Stimulated activated CD8-positive, alpha-beta memory T cell treated with anti-CD3 and anti-CD28 coated beads, Interleukin-15, amount 100 ng/mL, for 24 hours (primary cell): ENCODE measurements at regions not wholly inside any gene's neighbourhood (a gene's known extent, or its start where the extent isn't known, plus 50 kb on each side); places are given as distances from the start of the nearest gene placed in this dataset.

Source experiments
- DNase-seq: peaks from one replicate; pipeline ENCODE4 v3.0.0-alpha.2; 2020; ENCODE audit warnings: low read depth

GRCh38 chr1:38331496-38332210, 285.1 kb upstream of the POU3F1 start:
- no peak for DNase-seq

GRCh38 chr1:38330799-38331198, 284.2 kb upstream of the POU3F1 start:
- DNase-seq = no peak

GRCh38 chr1:38329644-38330043, 283.1 kb upstream of the POU3F1 start:
- DNase-seq = no peak

GRCh38 chr1:38328278-38329035, 281.9 kb upstream of the POU3F1 start:
- DNase-seq = no peak

- no peak for DNase-seq
These were observed 281.0 kb upstream of the POU3F1 start for GRCh38 chr1:38327559-38327973.

GRCh38 chr1:38326856-38327255, 280.3 kb upstream of the POU3F1 start:
- DNase-seq = no peak

GRCh38 chr1:38326135-38326534, 279.5 kb upstream of the POU3F1 start:
- no peak for DNase-seq

- DNase-seq = no peak
These were observed 266.2 kb upstream of the POU3F1 start for GRCh38 chr1:38312753-38313152.

GRCh38 chr1:38310079-38310478, 263.5 kb upstream of the POU3F1 start:
- DNase-seq = no peak

GRCh38 chr1:38308780-38309179, 262.2 kb upstream of the POU3F1 start:
- no peak for DNase-seq

- no peak for DNase-seq
These were observed 259.1 kb upstream of the POU3F1 start for GRCh38 chr1:38305666-38306065.

- no peak for DNase-seq
These were observed 257.2 kb upstream of the POU3F1 start for GRCh38 chr1:38303843-38304242.

- DNase-seq = no peak
These were observed 254.4 kb upstream of the POU3F1 start for GRCh38 chr1:38301040-38301439.

GRCh38 chr1:38300616-38301015, 254.0 kb upstream of the POU3F1 start:
- DNase-seq = no peak

- DNase-seq = no peak
These were observed 251.2 kb upstream of the POU3F1 start for GRCh38 chr1:38297842-38298241.

GRCh38 chr1:38297246-38297645, 250.7 kb upstream of the POU3F1 start:
- no peak for DNase-seq

GRCh38 chr1:38296047-38296446, 249.5 kb upstream of the POU3F1 start:
- no peak for DNase-seq

GRCh38 chr1:38293567-38293966, 247.0 kb upstream of the POU3F1 start:
- no peak for DNase-seq

GRCh38 chr1:38292969-38293368, 246.4 kb upstream of the POU3F1 start:
- DNase-seq = no peak

- DNase-seq = no peak
These were observed 245.4 kb upstream of the POU3F1 start for GRCh38 chr1:38291906-38292521.

GRCh38 chr1:38291336-38291735, 244.7 kb upstream of the POU3F1 start:
- no peak for DNase-seq

- no peak for DNase-seq
These were observed 242.4 kb upstream of the POU3F1 start for GRCh38 chr1:38289034-38289433.

- no peak for DNase-seq
These were observed 241.0 kb upstream of the POU3F1 start for GRCh38 chr1:38287547-38287946.
